ENCODE measurements at regions not wholly inside any gene's neighbourhood (a gene's known extent, or its start where the extent isn't known, plus 50 kb on each side); places are given as distances from the start of the nearest gene placed in this dataset.

- no peak for TF ChIP-seq POLR2A (IDR thresholded peaks at IDR 0.05; ENCODE audit: borderline replicate concordance, extremely low read depth, insufficient read depth, insufficient read length)
- TF ChIP-seq POLR2AphosphoS5 (IDR thresholded peaks at IDR 0.05; ENCODE audit: low read depth, low read length) = no peak
These were observed 79.8 kb upstream of the SCAF8 start for GRCh38 chr6:154653385-154653784.
